NCI-H2227 treated with DMSO at 0.1 percent for 48 hours (cell line): ENCODE measurements at regions not wholly inside any gene's neighbourhood (a gene's known extent, or its start where the extent isn't known, plus 50 kb on each side); places are given as distances from the start of the nearest gene placed in this dataset.
"Not testable (repeated sequence)": the region's sequence is repeated elsewhere in the genome, so short reads cannot be mapped to it uniquely, and the experiment has no call there.

Experiments used
- DNase-seq: peaks from one replicate; lab custom pipeline; 2025; lab: John Stamatoyannopoulos, UW

DNA sequence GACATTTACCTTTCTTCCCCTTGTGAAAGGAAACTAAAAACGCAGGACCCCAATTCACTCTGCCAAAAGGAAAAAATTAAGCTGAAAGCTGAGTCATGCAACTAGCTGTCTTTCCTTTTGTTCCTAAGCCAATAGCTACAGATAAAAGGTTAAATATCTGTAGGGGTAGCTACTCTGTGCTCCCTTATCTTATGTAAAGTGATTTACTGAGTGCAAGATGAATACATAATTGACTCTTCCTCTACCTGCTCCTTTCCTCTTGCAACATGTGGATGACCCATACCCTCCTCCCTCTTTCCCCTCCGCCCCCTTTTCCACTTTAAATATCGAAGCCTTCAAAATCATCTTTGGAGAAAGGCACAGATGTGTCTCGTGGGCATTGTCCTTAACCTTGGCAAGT lies 68.0 kb upstream of the ZNF157 start:
- DNase-seq, result no peak

DNA sequence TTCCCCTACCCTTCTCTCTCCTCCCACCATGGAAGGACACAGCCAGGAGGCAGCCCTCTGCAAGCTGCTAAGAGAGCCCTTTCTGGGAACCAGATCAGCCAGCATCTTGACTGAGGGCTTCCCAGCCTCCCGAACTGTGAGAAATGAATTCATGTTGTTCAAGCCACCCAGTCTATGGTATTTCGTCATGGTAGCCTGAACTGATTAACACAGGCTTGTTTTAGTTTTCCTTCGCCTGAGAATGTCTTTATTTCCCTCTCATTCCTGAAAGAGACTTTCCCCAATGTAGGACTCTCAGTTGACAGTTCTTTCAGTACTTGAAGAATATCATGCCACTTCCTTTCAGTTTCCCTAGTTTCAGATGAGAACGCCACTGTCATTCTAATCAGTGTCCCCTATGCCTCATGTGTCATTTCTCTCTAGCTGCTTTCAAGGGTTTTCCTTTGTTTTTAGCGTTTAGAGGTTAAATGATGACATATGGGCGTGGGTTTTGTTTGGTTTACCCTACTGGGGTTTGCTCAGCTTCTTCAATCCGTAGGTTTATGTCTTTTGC lies 63.8 kb upstream of the ZNF157 start:
- not testable (repeated sequence) for DNase-seq

DNA sequence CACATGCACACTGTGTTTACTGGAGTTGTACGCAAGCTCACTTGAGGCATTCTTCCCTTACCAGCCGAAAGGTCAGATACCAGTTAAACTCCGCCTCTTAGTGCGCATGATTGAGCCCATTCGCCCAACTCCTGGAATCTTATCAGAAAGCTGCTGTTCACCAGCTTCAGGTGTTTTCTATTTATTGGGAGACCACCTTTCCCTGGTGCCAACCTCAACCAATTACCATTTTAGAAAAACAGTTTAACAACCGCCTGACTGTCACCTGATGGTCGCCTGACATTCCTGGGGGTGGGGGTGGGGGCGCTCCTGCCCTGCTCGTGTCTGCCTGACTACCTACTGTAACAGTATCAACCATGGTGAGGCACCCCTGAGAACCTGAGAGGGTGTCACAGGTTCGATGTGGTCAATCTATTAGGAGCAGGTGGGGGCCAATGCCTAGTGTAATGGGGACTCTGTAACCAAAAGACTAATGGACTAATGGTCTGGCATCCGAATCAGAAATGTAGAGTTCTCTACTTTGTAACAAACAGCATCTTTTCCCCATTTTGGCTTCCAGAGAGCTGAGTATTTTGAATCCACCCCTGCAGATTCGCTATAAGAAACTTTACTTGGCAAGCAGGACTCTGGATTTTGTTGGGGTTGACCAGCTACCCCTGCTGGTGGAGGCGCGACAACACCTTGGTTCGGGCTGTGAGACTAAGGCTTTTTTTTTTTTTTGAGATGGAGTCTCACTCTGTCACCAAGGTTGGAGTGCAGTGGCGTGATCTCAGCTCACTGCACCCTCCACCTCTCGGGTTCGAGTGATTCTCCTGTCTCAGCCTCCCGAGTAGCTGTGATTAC lies 58.2 kb upstream of the ZNF157 start:
- DNase-seq, result peak; percentile 56

DNA sequence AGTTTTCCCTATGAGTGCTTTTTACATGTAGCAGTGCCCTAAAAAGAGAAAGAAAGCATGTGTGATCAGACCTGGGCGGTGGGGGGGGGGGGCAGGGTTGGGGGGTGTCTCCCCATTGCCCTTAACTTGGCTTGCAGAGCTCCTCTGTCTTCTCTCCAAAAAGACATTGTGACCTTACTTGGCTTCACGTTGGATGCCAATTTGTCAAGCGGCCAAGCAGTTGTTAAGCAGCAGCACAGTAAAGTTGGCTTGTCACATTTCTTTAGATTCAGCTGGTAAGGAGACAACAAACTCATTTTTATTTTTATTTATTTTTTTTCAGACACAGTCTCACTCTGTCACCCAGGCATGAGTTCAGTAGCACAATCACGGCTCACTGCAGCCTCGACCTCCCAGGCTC lies 57.3 kb upstream of the ZNF157 start:
- no peak for DNase-seq

DNA sequence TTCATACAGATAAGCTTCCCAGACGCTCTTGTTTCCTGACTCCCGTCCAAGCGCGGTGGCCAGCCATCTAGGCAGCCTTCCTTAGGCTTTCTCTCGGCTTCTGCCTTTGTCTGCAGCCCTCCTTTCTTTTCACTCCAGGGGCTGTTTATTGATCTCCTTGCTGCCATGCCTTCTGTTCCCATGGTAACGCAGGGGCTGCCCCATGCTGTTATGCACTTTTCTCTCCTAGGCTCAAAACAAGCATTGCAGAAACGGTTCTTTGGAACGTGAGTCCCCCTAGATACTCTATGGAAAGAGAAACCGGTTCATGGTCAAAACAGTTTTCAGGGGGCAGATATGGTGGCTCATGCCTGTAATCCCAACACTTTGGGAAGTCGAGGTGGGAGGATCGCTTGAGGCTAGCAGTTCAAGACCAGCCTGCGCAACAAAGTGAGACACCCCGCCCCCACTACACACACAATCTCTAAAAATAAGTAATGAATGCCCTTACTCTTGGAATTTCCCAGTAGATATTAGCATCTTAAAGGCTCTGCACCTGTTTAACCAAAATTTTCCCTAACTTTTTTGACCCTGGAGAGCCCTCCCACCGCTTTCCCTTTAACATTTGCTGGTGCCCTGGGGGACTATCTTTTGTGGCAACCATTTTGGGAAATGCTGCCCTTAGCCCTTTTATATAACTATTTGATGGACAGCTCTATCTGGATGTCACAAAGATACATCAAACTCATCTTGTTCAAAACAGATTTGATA lies 53.9 kb upstream of the ZNF157 start:
- DNase-seq, result peak; percentile 96
